ENCODE measurements at regions not wholly inside any gene's neighbourhood (a gene's known extent, or its start where the extent isn't known, plus 50 kb on each side); places are given as distances from the start of the nearest gene placed in this dataset.

- no peak for TF ChIP-seq POLR2A (IDR thresholded peaks at IDR 0.05; ENCODE audit: control extremely low read depth in 1 of 2, low read depth in 2 of 2, low read length in 2 of 2)
- no peak for TF ChIP-seq POLR2AphosphoS5 (IDR thresholded peaks at IDR 0.05; ENCODE audit: low read depth, low read length)
- TF ChIP-seq EZH2 (IDR thresholded peaks at IDR 0.05; ENCODE audit: low read depth, low read length, severe bottlenecking), result no peak
- no peak for TF ChIP-seq CTCF (IDR thresholded peaks at IDR 0.05; ENCODE audit: control extremely low read depth in 1 of 3, insufficient read depth in 1 of 3, low read depth in 1 of 3, low read length in 3 of 3)
- TF ChIP-seq GABPA (IDR thresholded peaks at IDR 0.05; ENCODE audit: borderline replicate concordance, insufficient read depth, low read length), result no peak
- TF ChIP-seq NRF1 (IDR thresholded peaks at IDR 0.05; ENCODE audit: low read depth, low read length), result no peak
Measured at GRCh38 chr10:24157567-24157966, 51.4 kb upstream of the KIAA1217 start.
